CD1c-positive myeloid dendritic cell (primary cell): ENCODE measurements at regions not wholly inside any gene's neighbourhood (a gene's known extent, or its start where the extent isn't known, plus 50 kb on each side); places are given as distances from the start of the nearest gene placed in this dataset.

Source experiments
- DNase-seq: peaks from one replicate; pipeline ENCODE4 v3.0.0-alpha.2; 2016; ENCODE audit errors: extremely low spot score

GRCh38 chr4:43781125-43781524 lies 667.5 kb downstream of the KCTD8 start:
- DNase-seq = no peak

DNA sequence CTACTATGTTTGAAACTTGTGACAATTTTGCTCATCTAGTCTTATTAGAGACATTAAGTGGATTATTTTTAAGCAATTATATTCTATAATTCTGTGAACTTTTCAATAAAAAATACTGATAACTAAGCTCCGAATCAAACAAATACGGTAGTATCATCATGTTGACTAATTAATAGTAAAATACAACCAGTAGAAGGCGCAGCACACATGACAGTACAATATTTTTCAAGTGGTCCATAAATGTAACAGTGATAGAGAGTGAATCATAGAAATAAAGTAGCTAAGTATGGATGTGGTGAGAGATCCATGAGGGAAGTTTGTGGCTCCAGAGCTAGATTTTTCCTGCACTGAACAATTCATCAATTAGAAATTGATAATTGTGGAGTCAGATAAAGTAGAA lies 666.2 kb downstream of the KCTD8 start:
- no peak for DNase-seq

DNA sequence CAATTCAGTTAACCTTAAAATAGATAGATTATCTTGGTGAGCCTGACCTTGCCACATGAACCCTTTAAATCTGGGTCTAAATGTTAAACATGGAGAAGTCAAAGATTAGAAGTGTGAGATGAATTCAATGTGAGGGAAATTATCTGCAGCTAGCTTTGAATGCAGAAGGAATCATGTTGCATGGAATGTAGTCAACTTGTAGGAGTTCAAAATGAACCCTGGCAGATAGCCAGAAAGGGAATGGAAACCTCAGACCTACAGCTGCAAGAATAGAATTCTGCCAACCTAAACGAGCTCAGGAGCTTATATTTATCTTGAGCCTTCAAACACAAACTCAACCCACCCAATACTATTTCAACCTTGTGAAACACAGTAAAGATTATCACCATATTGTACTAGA lies 632.5 kb downstream of the KCTD8 start:
- no peak for DNase-seq

GRCh38 chr4:43822621-43823020 lies 626.0 kb downstream of the KCTD8 start:
- no peak for DNase-seq

DNA sequence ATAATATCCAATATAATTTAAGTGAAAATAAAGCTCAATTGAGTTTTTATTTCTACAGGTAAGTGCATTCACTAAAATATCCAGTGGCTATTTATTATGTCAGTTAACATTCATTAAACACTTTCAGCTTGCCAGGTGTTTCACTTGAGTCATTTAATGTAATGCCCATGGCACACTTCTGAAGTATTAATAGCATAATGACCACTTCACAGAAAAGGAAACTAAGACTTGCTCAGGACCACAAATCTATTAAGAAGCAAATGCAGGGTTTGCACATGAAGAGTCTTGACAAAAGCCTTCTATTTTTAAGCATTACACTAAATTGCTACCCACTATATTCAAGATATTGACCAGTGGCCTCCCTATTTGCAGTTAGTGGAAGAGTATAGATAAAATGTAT lies 612.7 kb downstream of the KCTD8 start:
- no peak for DNase-seq

DNA sequence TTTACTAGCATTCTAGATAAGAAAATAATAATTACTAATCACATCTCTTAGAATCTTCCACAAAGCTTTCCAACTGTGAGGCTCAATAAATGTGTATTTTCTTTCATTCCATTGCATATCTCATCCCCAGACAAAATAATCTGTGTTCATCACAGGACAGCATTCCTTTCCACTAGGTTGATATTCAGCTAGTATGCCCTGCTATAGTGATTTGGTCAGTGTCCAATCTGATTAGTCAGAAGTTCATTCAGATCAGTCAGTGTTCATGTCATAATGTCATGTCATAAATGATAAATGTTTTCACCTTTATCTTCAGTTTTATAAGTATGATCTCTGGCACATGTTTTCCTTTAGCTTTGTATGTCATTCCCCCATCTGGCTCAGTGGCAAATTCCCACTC lies 611.4 kb downstream of the KCTD8 start:
- no peak for DNase-seq

- DNase-seq = no peak
Measured at GRCh38 chr4:43837604-43838003, 611.0 kb downstream of the KCTD8 start.

DNA sequence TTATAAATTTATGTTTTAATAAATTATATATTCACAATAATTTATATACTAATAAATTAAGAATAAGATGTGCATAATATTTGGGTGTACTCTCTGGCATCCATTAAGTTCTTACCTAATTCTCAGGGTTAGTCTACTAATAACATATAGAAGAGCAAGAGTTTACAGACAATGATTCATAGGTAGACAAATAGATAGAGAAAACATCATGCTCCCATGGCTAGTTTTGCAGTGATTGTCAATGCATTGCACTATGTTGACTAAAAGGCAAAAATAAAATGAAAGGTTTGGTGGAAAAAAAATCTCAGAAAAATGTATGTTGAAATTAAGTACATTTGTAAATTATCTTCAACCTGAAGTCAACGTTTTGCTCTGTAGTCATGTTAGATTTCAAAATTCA lies 606.0 kb downstream of the KCTD8 start:
- no peak for DNase-seq

- DNase-seq = no peak
Measured at GRCh38 chr4:43843501-43843900, 605.1 kb downstream of the KCTD8 start.

DNA sequence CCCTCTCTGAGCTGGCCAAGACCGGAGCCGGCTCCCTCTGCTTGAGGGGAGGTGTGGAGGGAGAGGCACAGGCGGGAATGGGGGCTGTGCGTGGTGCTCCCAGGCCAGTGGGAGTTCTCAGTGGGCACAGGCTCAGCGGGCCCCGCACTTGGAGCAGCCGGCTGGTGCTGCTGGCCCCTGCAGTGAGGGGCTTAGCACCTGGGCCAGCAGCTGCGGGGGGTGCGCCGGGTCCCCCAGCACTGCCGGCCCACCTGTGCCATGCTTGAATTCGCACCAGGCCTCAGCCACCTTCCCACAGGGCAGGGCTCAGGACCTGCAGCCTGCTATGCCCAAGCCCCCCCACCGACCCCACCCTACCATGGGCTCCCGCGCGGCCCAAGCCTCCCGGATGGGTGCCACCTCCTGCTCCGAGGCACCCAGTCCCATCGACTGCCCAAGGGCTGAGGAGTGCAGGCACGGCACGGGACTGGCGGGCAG lies 602.5 kb downstream of the KCTD8 start:
- DNase-seq = no peak

DNA sequence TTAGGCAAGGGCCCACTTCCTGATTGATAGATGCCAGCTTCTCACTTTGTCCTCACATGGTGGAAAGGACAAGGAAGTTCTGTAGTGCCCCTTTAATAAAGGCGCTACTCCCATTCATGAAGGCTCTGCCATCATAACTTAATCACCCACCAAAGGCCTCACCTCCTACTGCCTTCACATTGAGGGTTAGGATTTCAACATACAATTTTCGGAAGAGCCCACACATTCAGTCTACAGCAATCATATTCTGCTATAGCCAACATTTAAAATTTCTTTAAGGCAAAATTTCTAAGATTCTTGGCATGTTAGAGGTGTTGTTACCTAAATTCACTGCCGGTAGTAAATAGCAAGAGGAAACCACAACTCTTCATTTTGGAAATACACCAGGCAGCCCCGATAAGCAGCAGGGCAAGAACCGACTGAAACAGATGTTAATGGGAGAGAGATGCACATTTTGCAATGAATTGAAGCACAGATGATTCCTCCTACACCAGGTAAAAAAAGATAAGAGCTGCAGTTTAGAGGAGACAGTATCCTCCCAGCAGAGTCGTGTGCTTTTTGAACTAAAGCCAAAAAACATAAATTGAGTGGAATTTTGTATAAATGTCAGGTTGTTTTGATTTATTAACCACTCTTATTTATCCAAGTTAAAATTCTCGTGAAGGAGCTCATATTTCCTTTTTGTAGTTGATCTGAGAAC lies 594.9 kb downstream of the KCTD8 start:
- no peak for DNase-seq

DNA sequence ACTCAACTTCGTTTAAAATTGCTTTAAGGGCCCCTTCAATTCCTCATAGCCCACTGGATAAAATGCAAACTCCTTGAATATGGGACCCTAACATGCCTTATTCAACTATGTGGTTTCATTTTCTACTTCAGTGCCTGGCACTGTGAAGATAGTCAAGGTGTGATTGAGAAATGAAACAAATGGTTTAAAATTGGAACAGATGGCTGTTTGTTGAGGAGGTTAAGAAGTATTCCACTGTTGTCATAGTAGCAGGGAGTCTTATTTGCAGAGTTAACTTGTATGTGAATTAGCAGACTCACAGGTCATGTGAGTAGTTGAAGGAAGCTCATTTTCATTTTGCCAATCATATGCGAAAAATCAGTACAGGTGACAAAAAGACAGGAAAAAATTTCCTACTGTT lies 593.3 kb downstream of the KCTD8 start:
- DNase-seq = no peak

- no peak for DNase-seq
Measured at GRCh38 chr4:43864616-43865146, 583.9 kb downstream of the KCTD8 start.

- DNase-seq = no peak
Measured at GRCh38 chr4:43867908-43868307, 580.7 kb downstream of the KCTD8 start.

DNA sequence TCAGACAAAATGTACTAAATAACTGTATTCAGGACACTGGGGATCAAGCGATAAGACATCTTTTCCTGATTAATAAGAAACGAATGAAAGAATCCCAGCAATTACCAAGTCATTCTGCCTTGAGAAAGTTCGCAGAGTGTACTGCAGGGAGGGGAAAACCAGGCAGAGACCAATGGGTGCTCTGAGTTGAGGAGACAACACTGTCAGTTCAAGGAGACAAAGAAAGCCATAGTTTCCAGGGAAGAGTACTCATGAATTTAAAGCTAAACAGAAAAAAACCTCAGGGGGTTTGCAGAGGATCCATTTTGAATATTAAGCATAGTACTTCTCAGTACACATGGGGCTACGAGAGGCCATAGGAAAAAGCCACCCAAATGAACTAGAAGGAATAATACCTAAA lies 573.0 kb downstream of the KCTD8 start:
- DNase-seq = no peak

DNA sequence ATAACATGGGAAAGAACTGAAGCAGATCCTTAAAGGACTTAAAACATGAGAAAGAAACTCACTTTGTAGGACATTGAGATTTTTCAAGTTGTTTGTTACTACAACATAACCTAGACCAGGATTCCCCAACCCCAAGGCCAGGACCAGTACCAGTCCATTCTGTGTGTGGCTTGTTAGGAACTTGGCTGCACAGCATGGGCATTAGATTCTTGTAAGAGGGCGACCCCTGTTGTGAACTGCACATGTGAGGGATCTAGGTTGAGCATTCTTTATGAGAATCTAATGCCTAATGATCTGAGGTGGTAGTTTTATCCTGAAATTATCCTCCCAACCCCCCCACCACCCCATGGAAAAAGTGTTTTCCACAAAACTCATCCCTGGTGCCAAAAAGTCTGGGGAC lies 566.1 kb downstream of the KCTD8 start:
- no peak for DNase-seq

DNA sequence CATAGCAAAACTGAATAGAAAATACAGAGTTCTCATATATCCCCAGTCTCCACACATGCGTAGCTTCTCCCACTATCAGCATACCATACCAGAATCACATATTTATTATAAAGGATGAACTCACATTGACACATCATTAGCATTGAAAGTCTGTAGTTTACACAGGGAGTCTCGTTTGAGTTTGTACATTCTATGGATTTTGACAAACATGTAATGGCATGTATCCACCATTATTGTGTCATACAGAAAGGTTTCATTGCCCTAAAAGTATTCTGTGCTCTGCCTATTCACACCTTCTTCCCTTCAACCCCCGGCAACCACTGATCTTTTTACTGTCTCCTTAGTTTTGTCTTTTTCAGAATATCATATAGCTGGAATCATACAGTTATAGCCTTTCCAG lies 562.4 kb downstream of the KCTD8 start:
- DNase-seq = no peak

- DNase-seq = no peak
Measured at GRCh38 chr4:43898836-43899235, 549.8 kb downstream of the KCTD8 start.

DNA sequence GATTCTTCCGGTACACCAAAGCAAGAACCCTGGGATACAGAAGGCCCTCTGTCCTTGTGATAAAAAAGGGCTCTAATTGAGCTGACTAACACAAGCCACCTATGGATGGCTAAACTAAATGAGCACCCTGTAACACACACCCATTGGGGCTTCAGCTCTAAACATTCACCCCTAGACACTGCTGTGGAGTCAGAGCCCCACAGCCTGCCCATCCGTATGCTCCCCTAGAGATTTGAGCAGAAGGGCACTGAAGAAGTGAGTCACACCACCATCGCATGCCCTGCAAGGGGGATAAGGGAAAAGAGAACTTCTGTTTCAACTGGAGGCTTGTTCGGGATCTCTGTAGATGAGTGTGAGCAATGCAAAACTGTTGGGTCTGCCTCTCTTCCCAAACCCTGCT lies 545.2 kb downstream of the KCTD8 start:
- no peak for DNase-seq

- no peak for DNase-seq
Measured at GRCh38 chr4:43918377-43918776, 530.2 kb downstream of the KCTD8 start.

GRCh38 chr4:43932448-43932847 lies 516.2 kb downstream of the KCTD8 start:
- no peak for DNase-seq

DNA sequence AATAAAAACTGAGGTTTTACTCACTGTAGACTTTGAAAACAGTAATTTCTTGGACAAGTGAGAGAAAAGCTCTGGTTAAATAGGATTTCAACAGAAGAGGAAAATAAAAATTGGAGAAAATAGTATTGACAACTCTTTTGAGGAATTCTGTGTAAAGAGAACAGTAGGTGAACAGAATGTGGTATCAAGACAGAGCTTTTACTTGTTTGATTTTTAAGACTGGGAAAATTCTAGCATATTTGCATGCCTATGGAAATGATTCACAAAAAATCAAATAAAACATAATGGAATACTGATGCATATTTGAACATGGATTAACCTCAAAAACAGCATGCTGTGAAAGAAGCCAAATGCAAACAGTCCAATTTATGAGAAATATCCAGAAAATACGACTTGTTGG lies 504.6 kb downstream of the KCTD8 start:
- no peak for DNase-seq

- no peak for DNase-seq
Measured at GRCh38 chr4:43959976-43960375, 488.6 kb downstream of the KCTD8 start.

- DNase-seq = no peak
Measured at GRCh38 chr4:43968011-43968410, 480.6 kb downstream of the KCTD8 start.
